Caco-2 (cell line): ENCODE measurements at regions not wholly inside any gene's neighbourhood (a gene's known extent, or its start where the extent isn't known, plus 50 kb on each side); places are given as distances from the start of the nearest gene placed in this dataset.

Experiments
- BruUV-seq: library from RNA; stranded (reverse); fragments of 400-500 nt; replicated peaks from 2 replicates; lab custom pipeline; 2021; lab: Mats Ljungman, UMichigan
- CTCF ChIA-PET: fragments of 300-600 bp; sonication (Branson Sonifier 250); formaldehyde crosslinking; loops from one replicate; lab custom pipeline; 2022; ENCODE audit warnings: antibody characterized with exemption; lab: Charles Lee
- POLR2A ChIA-PET: fragments of 300-600 bp; sonication (Branson Sonifier 250); formaldehyde crosslinking; loops from one replicate; lab custom pipeline; 2022; ENCODE audit warnings: antibody characterized with exemption; lab: Charles Lee
- DNase-seq, 2 experiments: peaks; one replicate each; pipeline versions ENCODE4 v3.0.0 to v3.0.0-alpha.2; 2020 to 2022
- H3K27me3 ChIP-seq: replicated peaks from 2 replicates; pipeline ENCODE4 v1.6.0; 2011; ENCODE audit warnings: low read length; ENCODE audit not compliant: control insufficient read depth, insufficient read depth
- H3K36me3 ChIP-seq: 2 replicates; pipeline ENCODE4 v1.5.1; 2011; ENCODE audit warnings: low read length; ENCODE audit not compliant: control insufficient read depth, insufficient read depth
- H3K4me1 ChIP-seq: fragments of 250-450 bp; sonication (Bioruptor Pico); 2 replicates; pipeline ENCODE4 v1.5.1; 2020; ENCODE audit warnings: mild to moderate bottlenecking
- H3K4me3 ChIP-seq: 2 replicates; pipeline ENCODE4 v1.5.1; 2011; ENCODE audit warnings: low read depth, mild to moderate bottlenecking, control low read depth, low read length
- H3K9me3 ChIP-seq: fragments of 250-450 bp; sonication (Bioruptor Pico); 2 replicates; pipeline ENCODE4 v1.5.1; 2020; ENCODE audit warnings: mild to moderate bottlenecking, moderate library complexity
- H3K27ac Mint-ChIP-seq: one replicate; pipeline ENCODE4 v1.8.0; 2022; ENCODE audit warnings: mixed read lengths; ENCODE audit not compliant: unreplicated experiment
- H3K27me3 Mint-ChIP-seq: one replicate; pipeline ENCODE4 v1.8.0; 2022; ENCODE audit warnings: mixed read lengths; ENCODE audit not compliant: insufficient read depth, unreplicated experiment
- H3K36me3 Mint-ChIP-seq: one replicate; pipeline ENCODE4 v1.8.0; 2022; ENCODE audit warnings: mild to moderate bottlenecking, mixed read lengths; ENCODE audit not compliant: insufficient read depth, unreplicated experiment
- H3K4me1 Mint-ChIP-seq: one replicate; pipeline ENCODE4 v1.8.0; 2022; ENCODE audit warnings: low read depth, mixed read lengths; ENCODE audit not compliant: unreplicated experiment
- H3K4me3 Mint-ChIP-seq: one replicate; pipeline ENCODE4 v1.8.0; 2022; ENCODE audit warnings: mild to moderate bottlenecking, moderate library complexity, mixed read lengths; ENCODE audit not compliant: unreplicated experiment
- H3K9me3 Mint-ChIP-seq: one replicate; pipeline ENCODE4 v1.8.0; 2022; ENCODE audit warnings: mixed read lengths; ENCODE audit not compliant: unreplicated experiment
- intact Hi-C: fragments of 100-400 bp; cut with micrococcal nuclease; formaldehyde crosslinking; loops from one replicate; pipeline ENCODE4 v1.10.0; 2022; ENCODE audit not compliant: unreplicated experiment
- TF ChIP-seq, protein P1 (sequence below), 2 experiments: fragments of 200-600 bp in 1 of 2; IDR thresholded peaks; 1 replicate in 1 of 2; 2 replicates in 1 of 2; pipeline versions ENCODE4 v1.5.1 to v1.8.0; 2011 to 2022; ENCODE audit warnings: antibody characterized with exemption in 1 of 2, control low read depth in 1 of 2, inconsistent platforms in 1 of 2, low read depth in 1 of 2, low read length in 1 of 2, mild to moderate bottlenecking in 1 of 2, moderate library complexity in 1 of 2; ENCODE audit not compliant: insufficient read depth in 1 of 2, severe bottlenecking in 1 of 2, unreplicated experiment in 1 of 2

DNA sequence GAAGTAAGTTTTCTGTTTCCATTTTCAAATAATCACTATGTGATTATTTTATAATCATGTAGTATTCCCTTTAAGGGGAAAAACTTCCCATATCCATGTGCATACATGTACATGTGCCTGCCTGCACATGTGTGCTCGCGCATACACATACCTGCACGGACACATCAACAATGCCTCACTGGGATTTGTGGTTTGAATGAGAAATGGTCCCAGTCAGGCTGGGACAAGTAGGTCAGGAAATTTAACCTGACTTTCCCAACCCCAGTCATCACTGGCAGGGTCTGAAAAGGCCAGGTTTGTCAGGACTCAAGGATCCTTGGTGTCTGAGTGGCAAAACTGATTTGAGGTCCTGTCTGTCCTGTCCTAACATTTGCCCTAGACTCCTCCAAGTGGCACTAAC is 109.3 kb upstream of the MRPS22 start:
- intact Hi-C loops: no loop called here
- Histone ChIP-seq H3K27me3 (no peaks in the 10 kb centered on the region; the same call in 1 of the 2 replicates), H3K4me3 (no peak overlapping the region), H3K36me3 (no peaks in the 10 kb centered on the region), H3K4me1 (no peaks in the 10 kb centered on the region), H3K9me3 (no peaks in the 10 kb centered on the region)
- ChIA-PET POLR2A (no interaction called here), CTCF (no interaction called here)
- H3K27ac Mint-ChIP-seq: no peak overlapping the region
- no peaks in the 10 kb centered on the region for H3K4me1 Mint-ChIP-seq
- no peaks in the 10 kb centered on the region for H3K36me3 Mint-ChIP-seq
- no TSS peak for BruUV-seq
- TF ChIP-seq, protein P1, sequence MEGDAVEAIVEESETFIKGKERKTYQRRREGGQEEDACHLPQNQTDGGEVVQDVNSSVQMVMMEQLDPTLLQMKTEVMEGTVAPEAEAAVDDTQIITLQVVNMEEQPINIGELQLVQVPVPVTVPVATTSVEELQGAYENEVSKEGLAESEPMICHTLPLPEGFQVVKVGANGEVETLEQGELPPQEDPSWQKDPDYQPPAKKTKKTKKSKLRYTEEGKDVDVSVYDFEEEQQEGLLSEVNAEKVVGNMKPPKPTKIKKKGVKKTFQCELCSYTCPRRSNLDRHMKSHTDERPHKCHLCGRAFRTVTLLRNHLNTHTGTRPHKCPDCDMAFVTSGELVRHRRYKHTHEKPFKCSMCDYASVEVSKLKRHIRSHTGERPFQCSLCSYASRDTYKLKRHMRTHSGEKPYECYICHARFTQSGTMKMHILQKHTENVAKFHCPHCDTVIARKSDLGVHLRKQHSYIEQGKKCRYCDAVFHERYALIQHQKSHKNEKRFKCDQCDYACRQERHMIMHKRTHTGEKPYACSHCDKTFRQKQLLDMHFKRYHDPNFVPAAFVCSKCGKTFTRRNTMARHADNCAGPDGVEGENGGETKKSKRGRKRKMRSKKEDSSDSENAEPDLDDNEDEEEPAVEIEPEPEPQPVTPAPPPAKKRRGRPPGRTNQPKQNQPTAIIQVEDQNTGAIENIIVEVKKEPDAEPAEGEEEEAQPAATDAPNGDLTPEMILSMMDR (IDR thresholded peaks at IDR 0.05; ENCODE audit: insufficient read depth in 1 of 2, low read depth in 1 of 2, low read length in 1 of 2, severe bottlenecking in 1 of 2, unreplicated experiment in 1 of 2): no peak
- no peak for DNase-seq
- no peaks in the 10 kb centered on the region for H3K9me3 Mint-ChIP-seq
- H3K27me3 Mint-ChIP-seq: peaks cover 14% of the 10 kb centered on the region
- no peak overlapping the region for H3K4me3 Mint-ChIP-seq

DNA sequence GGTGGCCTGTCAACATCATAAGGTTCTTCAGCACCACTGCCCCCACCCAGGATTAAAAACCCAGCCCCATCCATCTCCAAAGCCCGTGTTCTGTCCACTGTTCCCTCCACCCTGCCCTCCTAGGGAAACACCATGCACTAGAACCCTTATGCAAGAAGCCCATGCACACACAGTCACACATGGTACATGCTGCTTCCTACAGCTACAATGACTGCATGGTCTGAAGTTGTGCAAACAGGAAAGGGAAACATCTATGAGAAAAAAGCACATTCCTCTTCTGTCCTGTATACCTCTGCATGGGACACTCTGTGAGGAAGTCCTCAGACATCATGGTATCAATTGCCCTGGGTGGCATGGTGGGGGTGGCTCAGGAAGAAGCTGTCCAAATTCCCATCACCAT is 108.6 kb upstream of the MRPS22 start:
- Mint-ChIP-seq H3K27ac (no peak overlapping the region), H3K27me3 (peaks cover 15% of the 10 kb centered on the region), H3K4me3 (no peak overlapping the region), H3K36me3 (no peaks in the 10 kb centered on the region), H3K4me1 (no peaks in the 10 kb centered on the region), H3K9me3 (no peaks in the 10 kb centered on the region)
- Histone ChIP-seq H3K27me3 (no peaks in the 10 kb centered on the region; the same call in 1 of the 2 replicates), H3K36me3 (no peaks in the 10 kb centered on the region), H3K4me1 (no peaks in the 10 kb centered on the region), H3K9me3 (no peaks in the 10 kb centered on the region), H3K4me3 (no peak overlapping the region)
- ChIA-PET POLR2A (no interaction called here), CTCF (no interaction called here)
- intact Hi-C loops: no loop called here
- no TSS peak for BruUV-seq
- TF ChIP-seq, protein P1 (IDR thresholded peaks at IDR 0.05; ENCODE audit: insufficient read depth in 1 of 2, low read depth in 1 of 2, low read length in 1 of 2, severe bottlenecking in 1 of 2, unreplicated experiment in 1 of 2): no peak
- DNase-seq: no peak

DNA sequence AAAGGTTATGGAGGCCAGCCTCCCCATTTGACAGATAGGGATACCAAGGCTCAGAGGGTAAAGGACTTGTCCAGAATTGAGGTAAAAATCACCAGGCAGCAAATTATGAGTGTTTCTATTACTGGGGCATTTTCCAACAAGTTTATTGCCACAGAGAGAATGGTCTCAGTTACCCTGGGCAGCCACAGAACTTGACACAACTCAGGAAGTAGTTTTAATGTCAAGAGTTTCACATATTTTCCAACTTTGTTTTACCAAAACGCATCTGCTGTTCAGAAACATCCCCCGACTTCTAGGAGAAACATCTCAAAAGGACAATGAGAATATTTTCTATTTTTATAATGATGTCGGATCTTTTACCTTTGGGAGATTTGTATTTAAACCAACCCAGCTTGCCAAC is 107.5 kb upstream of the MRPS22 start:
- no peaks in the 10 kb centered on the region; the same call in 1 of the 2 replicates for H3K27me3 ChIP-seq
- no peaks in the 10 kb centered on the region for H3K36me3 ChIP-seq
- no peaks in the 10 kb centered on the region for H3K4me1 ChIP-seq
- H3K9me3 Mint-ChIP-seq: no peaks in the 10 kb centered on the region
- BruUV-seq: no TSS peak
- H3K9me3 ChIP-seq: no peaks in the 10 kb centered on the region
- intact Hi-C loops: no loop called here
- peaks cover 18% of the 10 kb centered on the region for H3K27me3 Mint-ChIP-seq
- CTCF ChIA-PET: no interaction called here
- no peak overlapping the region for H3K27ac Mint-ChIP-seq
- no peaks in the 10 kb centered on the region for H3K4me1 Mint-ChIP-seq
- DNase-seq: no peak
- H3K4me3 Mint-ChIP-seq: no peak overlapping the region
- no peak overlapping the region for H3K4me3 ChIP-seq
- TF ChIP-seq, protein P1 (IDR thresholded peaks at IDR 0.05; ENCODE audit: insufficient read depth in 1 of 2, low read depth in 1 of 2, low read length in 1 of 2, severe bottlenecking in 1 of 2, unreplicated experiment in 1 of 2): no peak
- H3K36me3 Mint-ChIP-seq: no peaks in the 10 kb centered on the region
- POLR2A ChIA-PET: no interaction called here
